HepG2 (cell line): ENCODE measurements at regions not wholly inside any gene's neighbourhood (a gene's known extent, or its start where the extent isn't known, plus 50 kb on each side); places are given as distances from the start of the nearest gene placed in this dataset.
"Not testable (repeated sequence)": the region's sequence is repeated elsewhere in the genome, so short reads cannot be mapped to it uniquely, and the experiment has no call there.

Experiments
- EZH2 ChIP-seq: conservative IDR thresholded peaks from 2 replicates; pipeline ENCODE4 v1.6.1; 2012; ENCODE audit warnings: mild to moderate bottlenecking, low read depth, low read length, moderate library complexity
- FOXK2 ChIP-seq: fragments of 450-650 bp; IDR thresholded peaks from 2 replicates; pipeline ENCODE4 v1.6.1; 2016
- POLR2A ChIP-seq, 2 experiments: IDR thresholded peaks; 2 replicates each; pipeline ENCODE4 v1.6.1; 2011; ENCODE audit warnings: low read depth in 2 of 2, low read length in 2 of 2, mild to moderate bottlenecking in 1 of 2, moderate library complexity in 1 of 2; ENCODE audit not compliant: insufficient read depth in 1 of 2
- POLR2AphosphoS5 ChIP-seq: IDR thresholded peaks from 2 replicates; pipeline ENCODE4 v1.6.1; 2012; ENCODE audit warnings: low read depth, low read length
- RXRA ChIP-seq: sonication (generic); formaldehyde crosslinking; IDR thresholded peaks from 2 replicates; pipeline ENCODE4 v1.5.1; 2020; ENCODE audit warnings: missing genetic modification reagents
- ZFP37 ChIP-seq: sonication (generic); formaldehyde crosslinking; IDR thresholded peaks from 2 replicates; pipeline ENCODE4 v1.4.0; 2020; ENCODE audit warnings: missing genetic modification reagents, borderline replicate concordance
- ZNF33A ChIP-seq: sonication (generic); formaldehyde crosslinking; IDR thresholded peaks from 2 replicates; pipeline ENCODE4 v1.5.1; 2020; ENCODE audit warnings: missing genetic modification reagents, mild to moderate bottlenecking, moderate library complexity, borderline replicate concordance
- TF ChIP-seq, protein P1 (sequence below): sonication (generic); formaldehyde crosslinking; IDR thresholded peaks from 2 replicates; pipeline ENCODE4 v1.4.0; 2020; ENCODE audit warnings: missing genetic modification reagents, mild to moderate bottlenecking, borderline replicate concordance

DNA sequence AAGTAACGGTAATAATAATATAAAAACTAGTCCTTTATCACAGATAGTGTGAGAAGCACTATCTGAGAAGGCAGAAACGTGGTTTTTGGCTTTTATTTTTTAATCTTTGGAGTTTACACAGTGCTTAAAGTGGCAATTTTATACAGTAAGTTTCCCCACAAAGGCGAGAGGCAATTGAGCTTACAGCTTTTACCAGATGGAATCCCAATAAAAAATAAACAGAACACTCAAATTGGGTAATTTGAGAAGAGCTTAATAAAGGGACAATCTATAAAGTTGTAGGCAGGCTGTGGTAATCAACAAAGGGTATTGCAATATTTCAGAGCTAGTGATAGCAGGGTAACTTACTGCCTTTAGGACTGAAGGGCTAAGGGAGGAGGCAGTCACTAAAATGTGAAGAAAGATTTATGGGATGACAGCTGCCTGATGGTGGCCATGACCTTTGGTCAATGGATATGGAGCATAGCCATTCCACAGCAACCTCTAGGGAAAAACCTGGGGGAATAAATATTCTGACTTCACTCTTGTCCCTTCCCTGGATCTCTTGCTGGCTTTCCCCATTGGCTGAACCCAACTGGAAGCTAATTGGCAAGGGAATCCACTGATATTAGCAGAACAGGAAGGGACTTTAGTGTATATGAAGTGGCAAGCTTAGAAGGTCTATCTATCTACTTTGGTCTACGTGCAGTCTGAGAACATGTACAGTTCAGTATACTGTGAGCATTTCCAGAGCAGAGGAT, 717.0 kb upstream of the DEFB115 start:
- TF ChIP-seq ZNF33A; ZFP37; POLR2A (IDR thresholded peaks at IDR 0.05; ENCODE audit: insufficient read depth in 1 of 2, low read depth in 2 of 2, low read length in 2 of 2); EZH2; POLR2AphosphoS5; RXRA (CRISPR knock-in tag); FOXK2: not testable (repeated sequence)
- TF ChIP-seq, protein P1, sequence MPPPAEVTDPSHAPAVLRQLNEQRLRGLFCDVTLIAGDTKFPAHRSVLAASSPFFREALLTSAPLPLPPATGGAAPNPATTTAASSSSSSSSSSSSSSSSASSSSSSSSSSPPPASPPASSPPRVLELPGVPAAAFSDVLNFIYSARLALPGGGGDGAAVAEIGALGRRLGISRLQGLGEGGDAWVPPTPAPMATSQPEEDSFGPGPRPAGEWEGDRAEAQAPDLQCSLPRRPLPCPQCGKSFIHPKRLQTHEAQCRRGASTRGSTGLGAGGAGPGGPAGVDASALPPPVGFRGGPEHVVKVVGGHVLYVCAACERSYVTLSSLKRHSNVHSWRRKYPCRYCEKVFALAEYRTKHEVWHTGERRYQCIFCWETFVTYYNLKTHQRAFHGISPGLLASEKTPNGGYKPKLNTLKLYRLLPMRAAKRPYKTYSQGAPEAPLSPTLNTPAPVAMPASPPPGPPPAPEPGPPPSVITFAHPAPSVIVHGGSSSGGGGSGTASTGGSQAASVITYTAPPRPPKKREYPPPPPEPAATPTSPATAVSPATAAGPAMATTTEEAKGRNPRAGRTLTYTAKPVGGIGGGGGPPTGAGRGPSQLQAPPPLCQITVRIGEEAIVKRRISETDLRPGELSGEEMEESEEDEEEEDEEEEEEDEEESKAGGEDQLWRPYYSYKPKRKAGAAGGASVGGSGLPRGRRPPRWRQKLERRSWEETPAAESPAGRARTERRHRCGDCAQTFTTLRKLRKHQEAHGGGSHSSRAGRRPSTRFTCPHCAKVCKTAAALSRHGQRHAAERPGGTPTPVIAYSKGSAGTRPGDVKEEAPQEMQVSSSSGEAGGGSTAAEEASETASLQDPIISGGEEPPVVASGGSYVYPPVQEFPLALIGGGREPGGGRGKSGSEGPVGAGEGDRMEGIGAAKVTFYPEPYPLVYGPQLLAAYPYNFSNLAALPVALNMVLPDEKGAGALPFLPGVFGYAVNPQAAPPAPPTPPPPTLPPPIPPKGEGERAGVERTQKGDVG (CRISPR knock-in tag): not testable (repeated sequence)
